Testis (tissue), 2 donors: ENCODE measurements at regions not wholly inside any gene's neighbourhood (a gene's known extent, or its start where the extent isn't known, plus 50 kb on each side); places are given as distances from the start of the nearest gene placed in this dataset.

Experiments used
- POLR2A ChIP-seq: fragments of 450-650 bp; IDR thresholded peaks from one replicate; pipeline ENCODE4 v1.6.1; 2017; ENCODE audit warnings: antibody characterized with exemption, mild to moderate bottlenecking, moderate library complexity
- TF ChIP-seq, protein P1 (sequence below), 3 experiments: fragments of 450-650 bp in 2 of 3; fragments of 200-600 bp in 1 of 3; sonication (generic) in 1 of 3; IDR thresholded peaks; one replicate each; pipeline ENCODE4 v1.5.1; 2016 to 2019; ENCODE audit warnings: antibody characterized with exemption in 3 of 3, mild to moderate bottlenecking in 2 of 3, moderate library complexity in 1 of 3

DNA sequence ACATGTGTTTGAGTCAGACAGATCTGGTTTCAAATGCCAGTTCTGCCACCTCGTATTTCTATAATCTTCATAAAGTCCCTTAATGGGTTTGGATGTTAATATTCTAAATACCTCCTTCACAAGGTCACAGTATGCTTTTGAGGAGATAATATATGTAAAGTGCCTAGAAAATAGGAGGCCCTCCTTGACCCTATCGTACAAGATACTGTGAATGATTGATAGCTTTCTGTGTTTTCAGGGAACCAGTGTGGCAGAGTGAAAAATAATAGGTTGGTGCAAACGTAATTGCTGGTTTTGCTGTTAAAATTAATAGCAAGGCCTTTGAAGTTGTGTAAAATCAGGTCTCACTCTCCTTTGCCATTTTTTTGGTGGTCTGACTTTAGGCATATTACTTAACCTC is 77.5 kb upstream of the SCEL start:
- TF ChIP-seq, protein P1, sequence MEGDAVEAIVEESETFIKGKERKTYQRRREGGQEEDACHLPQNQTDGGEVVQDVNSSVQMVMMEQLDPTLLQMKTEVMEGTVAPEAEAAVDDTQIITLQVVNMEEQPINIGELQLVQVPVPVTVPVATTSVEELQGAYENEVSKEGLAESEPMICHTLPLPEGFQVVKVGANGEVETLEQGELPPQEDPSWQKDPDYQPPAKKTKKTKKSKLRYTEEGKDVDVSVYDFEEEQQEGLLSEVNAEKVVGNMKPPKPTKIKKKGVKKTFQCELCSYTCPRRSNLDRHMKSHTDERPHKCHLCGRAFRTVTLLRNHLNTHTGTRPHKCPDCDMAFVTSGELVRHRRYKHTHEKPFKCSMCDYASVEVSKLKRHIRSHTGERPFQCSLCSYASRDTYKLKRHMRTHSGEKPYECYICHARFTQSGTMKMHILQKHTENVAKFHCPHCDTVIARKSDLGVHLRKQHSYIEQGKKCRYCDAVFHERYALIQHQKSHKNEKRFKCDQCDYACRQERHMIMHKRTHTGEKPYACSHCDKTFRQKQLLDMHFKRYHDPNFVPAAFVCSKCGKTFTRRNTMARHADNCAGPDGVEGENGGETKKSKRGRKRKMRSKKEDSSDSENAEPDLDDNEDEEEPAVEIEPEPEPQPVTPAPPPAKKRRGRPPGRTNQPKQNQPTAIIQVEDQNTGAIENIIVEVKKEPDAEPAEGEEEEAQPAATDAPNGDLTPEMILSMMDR (IDR thresholded peaks at IDR 0.05), result no peak
- no peak for TF ChIP-seq POLR2A
